GM19240 (cell line): ENCODE measurements at regions not wholly inside any gene's neighbourhood (a gene's known extent, or its start where the extent isn't known, plus 50 kb on each side); places are given as distances from the start of the nearest gene placed in this dataset.
"Not testable (repeated sequence)": the region's sequence is repeated elsewhere in the genome, so short reads cannot be mapped to it uniquely, and the experiment has no call there.

Source experiments
- DNase-seq: peaks from one replicate; pipeline ENCODE4 v3.0.0; 2011; ENCODE audit warnings: low spot score; ENCODE audit not compliant: insufficient read length

DNA sequence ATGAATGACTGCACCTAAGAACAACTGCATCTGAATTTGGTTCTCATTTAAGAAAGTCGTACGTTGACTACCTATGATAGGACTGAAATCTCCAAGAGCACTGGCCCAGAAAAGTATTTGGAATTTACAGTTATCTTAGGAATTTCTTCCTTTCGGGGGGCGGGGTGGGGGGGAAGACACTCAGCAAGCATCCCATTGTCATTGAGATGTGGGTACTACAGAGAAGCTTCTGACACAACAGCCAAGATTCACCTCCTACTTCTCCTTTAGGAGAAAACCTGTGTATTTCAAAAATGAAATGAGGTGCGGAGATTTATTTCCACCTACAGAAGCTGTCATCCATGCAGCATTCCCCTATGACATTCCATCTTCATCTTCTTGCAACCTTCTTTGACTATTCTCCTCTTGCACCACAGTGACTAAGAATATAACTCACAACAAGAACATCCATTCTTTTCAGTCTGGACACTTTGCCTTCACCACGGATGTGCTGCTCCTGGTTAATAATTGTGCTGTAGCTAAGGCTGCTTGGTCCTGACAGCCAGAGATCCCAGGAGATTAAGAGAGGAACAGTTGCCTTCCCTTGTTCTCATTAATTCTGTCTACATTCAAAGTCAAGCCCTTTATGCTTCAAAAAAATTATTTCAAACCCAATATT is 98.4 kb upstream of the FRMD4A start:
- DNase-seq: no peak

DNA sequence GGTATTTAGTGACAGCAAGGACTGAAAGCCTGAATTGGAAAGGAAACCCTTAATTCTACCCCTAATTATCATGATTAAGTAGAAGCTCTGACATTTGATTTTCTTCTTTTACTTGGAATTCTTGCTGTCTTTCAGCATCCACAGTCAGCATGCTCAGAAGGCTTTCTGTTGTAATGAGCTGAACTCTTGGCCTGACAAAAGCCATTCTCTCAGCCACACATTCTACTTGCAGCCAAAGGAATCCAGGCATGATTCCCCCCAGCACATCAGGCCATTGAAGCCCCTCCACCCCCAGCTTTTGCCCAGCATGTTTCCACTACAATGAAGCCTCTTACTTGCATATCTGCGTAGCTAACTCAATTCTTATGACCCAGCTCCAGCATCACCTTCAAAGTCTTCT is 94.3 kb upstream of the FRMD4A start:
- no peak for DNase-seq

DNA sequence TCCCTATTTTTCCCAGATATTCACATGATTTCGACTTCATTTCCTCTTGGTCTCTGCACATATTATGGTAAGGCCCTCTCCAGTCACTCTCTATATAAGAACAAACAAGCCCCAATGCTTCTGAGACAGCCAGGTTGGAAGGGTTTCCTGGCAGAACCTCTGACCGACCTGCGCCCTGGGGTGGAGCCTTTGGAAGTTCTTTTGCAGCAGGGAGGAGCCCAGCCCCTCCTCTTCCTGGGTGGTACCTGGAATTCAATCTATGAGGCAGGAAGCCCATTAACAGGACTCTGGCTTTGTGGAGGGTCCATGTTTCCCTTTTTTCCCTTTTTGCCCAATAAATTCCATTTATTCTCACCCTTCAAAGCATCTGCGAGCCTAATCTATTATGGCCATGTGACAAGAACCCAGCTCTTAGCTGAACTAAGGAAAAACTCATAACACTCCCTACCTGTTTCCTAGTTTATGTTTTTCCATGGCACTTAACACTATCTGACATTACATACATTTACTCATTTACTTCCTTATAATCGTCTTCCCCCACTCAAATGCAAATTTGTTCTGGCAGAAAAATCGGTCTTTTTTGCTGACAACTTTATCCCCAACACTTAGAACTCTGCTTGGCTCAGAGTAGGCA is 92.5 kb upstream of the FRMD4A start:
- no peak for DNase-seq

DNA sequence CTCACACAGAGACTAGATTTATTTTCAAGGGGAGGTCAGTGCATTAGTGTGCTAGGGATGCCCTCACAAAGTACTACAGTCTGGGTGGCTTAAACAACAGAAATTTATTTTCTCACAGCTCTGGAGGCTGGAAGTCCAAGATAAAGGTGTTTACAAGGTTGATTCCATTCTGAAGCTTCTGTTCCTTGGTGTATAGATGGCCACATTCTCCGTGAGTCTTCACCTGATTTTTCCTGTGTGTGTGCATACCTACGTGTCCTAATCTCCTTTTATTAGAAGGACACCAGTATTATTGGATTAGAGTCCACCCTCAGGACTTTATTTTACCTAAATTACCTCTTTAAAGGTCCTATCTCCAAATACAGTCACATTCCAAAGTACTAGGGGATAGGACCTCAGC is 91.7 kb upstream of the FRMD4A start:
- DNase-seq: no peak

DNA sequence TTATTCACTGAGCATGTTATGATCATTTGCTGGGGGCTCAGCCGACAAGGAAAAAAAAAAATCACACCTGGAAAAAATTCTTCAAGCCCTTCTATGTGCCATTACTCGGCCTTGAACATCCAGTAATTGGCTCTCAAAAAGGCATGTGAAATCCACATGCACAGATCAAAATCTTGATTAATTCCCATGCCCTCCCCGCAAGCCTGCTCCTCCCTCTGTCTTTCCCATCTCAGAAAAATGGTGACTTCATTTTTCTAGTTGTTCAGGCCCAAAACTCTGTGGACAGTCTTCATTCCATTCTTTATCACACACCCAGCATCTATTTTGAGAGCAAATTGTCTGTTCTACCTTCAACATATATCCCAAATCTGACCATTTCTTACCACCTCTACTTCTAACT is 91.2 kb upstream of the FRMD4A start:
- no peak for DNase-seq

DNA sequence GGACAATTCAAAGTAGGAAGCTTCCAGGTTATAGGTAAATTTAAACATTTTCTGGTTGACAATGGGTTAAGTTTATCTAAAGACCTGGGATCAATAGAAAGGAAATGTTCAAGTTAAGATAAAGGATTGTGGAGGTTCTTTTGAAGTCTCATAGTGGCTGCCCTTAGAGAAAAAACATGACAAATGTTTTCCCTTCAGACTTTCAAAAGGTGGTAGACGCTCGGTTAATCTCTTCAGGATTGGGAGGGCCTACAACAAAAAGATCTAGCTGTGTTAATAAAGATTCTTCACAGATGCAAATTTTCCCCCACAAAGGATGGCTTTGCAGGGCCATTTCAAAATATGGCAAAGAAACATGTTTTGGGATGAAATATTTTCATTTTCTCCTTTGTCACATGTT is 86.6 kb upstream of the FRMD4A start:
- not testable (repeated sequence) for DNase-seq

DNA sequence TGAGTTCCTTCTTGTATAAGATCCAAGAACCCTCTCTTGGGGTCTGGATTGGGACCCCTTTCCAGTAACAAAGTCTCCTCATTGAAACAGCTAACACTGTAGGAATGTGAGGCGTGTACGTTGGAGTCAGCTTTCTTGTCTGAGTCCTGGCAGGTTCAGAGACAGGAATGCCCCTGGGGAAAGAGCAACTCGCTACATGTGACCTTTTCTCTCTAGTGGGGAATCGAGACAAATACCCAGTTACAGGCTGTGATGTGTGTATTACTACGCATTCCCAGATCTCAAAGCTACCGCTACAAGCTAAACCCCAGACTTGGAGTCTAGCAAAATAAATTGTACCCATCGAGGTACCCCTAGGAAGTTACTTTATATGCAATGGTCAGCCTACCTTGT is 85.6 kb upstream of the FRMD4A start:
- no peak for DNase-seq

DNA sequence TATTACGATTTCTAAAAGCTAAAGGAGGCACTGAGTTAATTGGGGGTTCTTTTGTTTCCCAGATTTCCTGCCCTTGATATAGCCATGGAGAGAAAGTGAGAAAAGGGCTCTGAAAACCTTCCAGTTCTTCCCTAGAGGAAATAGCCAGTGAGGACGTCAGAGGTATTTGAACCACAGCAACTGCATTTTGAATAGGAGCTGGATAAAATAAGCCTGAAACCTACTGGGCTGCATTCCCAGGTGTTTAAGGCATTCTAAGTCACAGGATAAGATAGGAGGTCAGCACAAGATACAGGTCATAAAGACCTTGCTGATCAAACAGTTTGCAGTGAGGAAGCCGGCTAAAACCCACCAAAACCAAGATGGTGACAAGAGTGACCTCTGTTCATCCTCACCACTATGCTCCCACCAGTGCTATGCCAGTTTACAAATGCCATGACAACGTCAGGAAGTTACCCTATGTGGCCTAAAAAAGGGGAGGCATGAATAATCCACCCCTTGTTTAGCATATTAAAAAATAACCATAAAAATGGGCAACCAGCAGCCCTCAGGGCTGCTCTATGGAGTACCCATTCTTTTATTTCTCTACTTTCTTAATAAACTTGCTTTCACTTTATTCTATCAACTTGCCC is 85.1 kb upstream of the FRMD4A start:
- no peak for DNase-seq

DNA sequence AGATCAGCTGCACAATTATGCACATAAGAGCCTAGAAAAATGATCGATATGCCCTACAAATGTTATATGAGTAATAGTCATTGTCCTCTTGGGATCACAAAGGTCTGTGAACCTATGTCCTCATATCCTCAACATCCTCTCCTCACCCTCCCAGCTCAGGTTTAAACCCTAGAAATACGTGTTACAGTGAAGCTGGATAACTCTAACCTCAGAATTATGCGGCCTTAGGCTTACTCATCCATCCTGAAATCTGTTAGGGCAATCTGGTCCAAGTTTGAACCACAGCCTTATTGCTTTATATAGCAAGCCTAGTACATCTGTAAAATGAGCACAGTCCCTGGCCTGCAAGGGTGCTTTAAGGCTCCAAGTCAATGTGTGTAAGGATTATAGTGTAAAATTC is 84.2 kb upstream of the FRMD4A start:
- DNase-seq: no peak

DNA sequence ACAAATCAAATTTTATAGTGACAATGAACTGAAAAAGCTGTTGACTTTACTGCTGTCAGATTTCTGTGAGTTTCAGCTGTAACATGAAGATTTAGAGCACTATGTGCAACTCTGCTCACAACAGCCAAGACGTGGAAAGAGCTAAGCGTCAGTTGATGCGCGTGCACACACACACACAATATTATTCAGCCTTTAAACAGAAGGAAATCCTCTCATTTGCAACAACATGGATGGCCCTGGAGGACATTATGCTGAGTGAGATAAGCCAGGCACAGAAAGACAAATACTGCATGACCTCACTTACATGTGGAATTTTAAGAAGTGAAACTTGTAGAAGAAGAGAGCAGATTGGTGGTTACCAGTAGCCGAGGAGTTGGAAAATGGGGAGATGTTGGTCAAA is 82.8 kb upstream of the FRMD4A start:
- no peak for DNase-seq

DNA sequence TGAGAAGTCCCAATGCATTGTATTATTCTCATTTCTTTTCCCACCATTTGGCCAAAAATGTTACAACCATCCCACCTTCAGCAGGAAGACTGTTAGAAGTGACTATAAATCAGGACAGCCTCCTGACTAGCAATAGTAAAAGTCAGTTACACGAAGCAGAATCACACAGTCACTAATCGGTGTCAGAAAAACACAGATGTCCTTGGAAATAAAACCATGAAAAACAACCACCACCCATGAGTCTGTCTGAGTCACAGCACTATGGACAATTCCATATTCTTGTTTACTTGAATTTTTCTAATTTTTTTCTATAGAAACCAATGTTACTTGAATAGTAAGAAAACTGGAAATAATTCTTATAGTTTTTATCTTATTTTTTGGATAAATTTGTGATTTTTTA is 81.9 kb upstream of the FRMD4A start:
- DNase-seq: no peak

DNA sequence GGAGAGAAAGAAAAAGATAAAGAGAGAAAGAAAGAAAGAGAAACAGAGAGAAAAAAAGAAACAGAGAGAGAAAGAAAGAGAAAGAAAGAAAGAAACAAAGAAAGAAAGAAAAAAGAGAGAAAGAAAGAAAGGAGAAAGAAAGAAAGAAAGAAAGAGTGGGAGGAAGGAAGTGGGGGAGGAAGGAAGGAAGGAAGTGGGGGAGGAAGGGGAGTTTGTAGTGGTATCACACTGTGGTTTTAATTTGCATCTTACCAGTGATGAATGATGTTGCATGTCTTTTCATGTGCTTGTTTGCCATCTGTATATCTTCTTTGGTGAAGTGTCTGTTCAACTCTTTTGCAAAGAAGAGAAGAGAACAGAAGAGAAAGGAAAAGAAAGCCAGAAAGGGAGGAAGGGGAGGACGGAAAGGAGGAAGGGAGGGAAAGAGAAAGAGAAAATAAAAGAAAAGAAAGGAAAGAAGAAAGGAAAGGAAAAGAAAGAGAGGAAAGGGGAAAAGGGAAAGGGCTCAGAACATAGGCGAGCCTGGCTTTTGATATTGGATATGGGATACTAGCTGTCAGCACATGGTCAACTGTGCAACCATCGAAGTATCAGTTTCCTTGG is 79.2 kb upstream of the FRMD4A start:
- no peak for DNase-seq

DNA sequence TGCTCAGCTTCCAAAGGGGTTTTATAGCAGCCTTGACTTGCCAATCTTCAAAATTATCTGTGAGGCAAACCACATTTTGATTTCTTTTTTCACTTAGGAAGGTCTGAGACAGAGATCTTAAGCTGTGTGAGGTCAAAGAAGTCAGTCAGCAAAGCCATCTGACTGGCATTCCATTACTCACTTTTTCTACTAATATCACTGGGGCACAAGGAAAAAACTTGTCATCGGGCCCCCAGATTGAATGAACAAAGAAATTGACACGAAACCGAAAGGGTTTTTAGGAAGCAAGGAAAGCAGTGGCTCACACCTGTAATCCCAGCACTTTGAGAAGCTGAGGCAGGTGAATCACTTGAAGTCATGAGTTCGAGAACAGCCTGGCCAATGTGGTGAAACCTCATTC is 78.5 kb upstream of the FRMD4A start:
- DNase-seq: no peak

DNA sequence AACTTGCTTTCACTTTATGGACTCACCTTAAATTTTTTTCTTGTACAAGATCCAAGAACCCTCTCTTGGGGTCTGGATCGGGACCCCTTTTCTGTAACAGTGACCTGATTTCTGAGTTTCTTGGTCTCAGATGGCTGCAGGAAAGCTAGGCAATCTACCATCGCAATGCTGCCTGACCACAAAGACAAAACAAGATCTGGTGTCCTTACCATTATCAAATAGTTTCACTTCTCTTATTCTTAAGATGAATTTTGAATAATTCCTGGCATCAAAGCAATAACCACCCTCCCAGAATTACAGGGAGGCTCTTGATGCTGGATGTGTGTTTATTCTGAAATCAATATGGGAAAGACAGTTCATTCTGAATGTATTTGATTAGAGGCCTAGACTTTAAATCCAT is 77.4 kb upstream of the FRMD4A start:
- no peak for DNase-seq

DNA sequence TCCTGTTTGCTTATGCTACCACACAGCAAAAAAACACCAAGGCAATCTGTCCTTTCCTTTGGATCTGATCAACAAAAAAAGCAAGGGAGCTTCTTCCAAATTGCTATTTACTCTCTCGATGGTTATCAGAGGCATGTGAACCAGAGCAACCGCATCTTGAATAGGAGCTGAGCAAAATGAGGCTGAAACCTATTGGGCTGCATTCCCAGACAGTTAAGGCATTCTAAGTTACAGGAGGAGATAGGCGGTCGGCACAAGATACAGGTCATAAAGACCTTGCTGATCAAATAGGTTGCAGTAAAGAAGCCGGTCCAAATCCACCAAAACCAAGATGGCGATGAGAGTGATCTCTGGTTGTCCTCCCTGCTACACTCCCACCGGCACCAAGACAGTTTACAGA is 76.8 kb upstream of the FRMD4A start:
- no peak for DNase-seq

DNA sequence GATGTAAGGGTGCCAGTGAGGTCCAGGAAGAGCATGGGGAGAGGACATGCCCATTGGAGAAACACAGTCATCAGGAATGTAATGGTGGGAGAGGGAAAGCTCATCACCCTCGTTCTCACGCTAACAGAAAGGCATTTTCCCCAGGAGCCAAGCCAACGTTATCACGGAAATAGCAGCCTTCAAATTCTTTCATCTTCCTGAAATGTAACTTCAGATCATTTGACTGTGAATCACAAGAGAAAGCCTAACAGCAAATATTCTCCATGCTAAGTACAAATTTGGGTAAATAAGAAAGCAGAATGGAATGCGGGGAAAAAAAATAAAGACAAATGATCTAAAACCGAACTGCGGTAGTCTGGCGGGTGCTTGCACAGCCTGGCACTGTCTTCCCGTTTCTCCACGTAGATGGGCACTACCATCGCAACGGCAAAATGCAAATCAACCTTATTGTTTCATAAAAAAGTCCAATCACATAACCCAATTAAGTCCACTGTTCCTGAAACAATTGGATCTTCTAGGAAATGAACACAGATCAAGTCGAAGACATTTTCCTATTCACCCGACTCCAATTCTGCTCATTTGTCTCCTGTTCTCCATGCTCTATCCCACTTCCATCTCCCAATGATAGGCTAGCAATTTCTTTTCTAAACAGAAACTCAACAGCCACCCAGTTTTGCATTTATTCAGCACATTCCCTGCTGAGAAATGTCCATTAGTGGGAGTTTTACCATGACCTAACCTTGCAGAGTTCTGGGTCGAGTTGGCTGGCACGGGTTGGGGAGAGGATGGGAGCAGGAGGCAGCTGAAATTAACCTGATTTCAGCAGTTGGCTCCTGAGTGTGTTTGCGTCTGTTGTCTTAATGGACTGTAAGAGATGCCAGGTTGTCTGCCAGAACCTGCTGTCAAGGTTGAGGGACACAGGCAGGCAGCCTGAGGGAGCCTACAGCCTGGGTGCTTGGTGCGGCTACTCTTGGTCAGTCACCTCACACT is 74.6 kb upstream of the FRMD4A start:
- no peak for DNase-seq

DNA sequence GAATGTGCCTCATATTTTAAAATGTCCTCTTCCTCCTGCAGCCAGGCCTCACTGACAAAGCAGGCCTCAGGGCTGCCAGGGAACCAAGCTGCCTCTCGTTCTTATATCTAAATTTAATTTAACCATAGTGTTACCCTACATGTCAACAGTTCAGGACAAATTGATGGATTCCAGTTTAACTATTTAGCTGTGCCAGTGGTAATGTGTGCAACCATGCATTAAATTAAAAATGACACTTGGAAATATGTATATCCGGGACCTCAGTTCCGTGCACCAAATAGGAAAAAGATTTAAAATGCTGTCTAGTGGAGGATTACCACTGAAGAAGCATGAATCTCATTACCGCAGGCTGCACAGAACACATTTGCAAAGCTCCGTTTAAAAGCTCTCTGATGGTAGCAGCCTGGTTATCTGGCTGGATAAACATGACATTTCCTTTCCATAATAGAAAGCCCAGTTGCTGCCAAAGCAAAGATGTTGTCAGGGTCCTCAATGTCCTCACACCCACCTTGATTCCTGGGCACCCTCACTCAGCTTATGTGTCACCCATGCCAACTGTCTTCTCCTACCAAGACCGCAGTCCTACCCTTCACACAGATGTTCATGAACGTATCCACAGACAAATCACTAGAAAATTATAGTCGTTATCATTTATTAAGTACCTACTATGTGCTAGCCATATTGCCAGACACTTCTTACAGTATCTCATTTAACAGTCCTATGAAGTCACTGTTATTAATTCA is 73.3 kb upstream of the FRMD4A start:
- DNase-seq: no peak

DNA sequence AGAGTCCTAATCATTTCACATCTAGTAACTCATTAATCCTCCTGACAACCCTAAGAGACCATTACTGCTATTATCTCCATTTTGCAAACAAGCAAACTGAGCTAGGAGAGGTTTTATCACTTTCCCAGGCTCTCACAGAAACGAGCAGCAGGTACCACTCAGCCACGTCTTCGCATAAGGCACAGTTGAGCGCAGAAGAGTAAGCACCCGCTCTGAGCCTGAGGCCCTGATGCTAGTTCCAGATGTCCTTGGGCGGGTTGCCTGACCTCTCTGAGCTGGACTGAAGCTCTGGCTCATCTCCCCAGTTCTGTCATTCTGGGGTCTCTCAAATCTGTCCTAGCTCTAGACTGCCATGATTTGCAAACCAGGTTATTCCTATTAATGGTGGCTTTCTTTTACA is 72.6 kb upstream of the FRMD4A start:
- no peak for DNase-seq

DNA sequence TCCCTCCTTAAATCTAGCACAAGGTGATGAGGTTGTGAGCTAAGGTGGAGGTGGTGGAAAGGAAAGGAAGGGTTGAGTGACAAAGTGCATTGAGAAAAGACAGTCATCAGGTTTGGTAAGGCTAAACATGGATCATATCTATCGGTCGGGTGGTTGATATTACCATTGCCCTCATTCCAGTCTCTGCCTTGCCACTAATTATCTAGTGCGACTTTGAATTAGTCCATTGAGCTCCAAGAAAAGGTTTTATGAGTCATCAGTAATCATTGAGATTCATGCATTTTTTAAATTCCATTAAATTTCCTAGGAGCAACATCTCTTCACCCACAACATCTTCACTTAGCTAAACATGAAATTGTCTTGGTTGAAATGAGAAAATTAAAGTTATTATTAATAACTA is 68.9 kb upstream of the FRMD4A start:
- no peak for DNase-seq

DNA sequence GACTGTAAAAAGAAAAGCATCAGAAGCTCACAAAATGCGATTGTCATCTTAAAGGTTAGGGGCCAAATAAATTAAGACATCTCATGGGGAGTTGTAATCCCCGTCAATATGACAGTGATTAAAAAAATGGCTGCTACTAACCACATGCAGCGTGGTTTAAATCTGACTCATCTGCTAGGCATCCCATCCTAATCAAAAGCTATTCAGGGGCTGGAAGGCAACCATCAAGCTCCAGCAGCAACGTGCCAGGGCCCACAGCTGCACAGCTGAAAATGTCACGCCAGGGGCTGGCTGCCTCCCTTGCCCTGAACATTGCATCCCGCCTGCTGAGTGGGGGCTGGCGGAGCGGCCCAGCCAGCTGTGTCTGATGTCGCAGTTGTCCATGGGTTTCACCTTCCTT is 66.3 kb upstream of the FRMD4A start:
- no peak for DNase-seq
